Cardiac muscle cell (in vitro differentiated cells and primary cell): ENCODE measurements at regions not wholly inside any gene's neighbourhood (a gene's known extent, or its start where the extent isn't known, plus 50 kb on each side); places are given as distances from the start of the nearest gene placed in this dataset.

ENCODE experiments used
- DNase-seq, 2 donors: peaks; one replicate each; pipeline versions ENCODE4 v3.0.0 to v3.0.0-alpha.2; 2010 to 2017; ENCODE audit warnings: low read depth in 1 of 2, low spot score in 1 of 2
- H3K27ac ChIP-seq: fragments of 200-600 bp; sonication (generic); 2 replicates; pipeline ENCODE4 v1.5.1; 2016
- H3K27me3 ChIP-seq: fragments of 200-600 bp; sonication (generic); 2 replicates; pipeline ENCODE4 v1.6.0; 2016; ENCODE audit warnings: control low read depth
- H3K36me3 ChIP-seq: fragments of 200-600 bp; sonication (generic); 2 replicates; pipeline ENCODE4 v1.5.1; 2016; ENCODE audit warnings: control low read depth
- H3K4me1 ChIP-seq: fragments of 200-600 bp; sonication (generic); 2 replicates; pipeline ENCODE4 v1.8.1; 2017; ENCODE audit warnings: low read depth, mild to moderate bottlenecking, mixed run types
- H3K4me3 ChIP-seq: fragments of 200-600 bp; sonication (generic); 2 replicates; pipeline ENCODE4 v1.5.1; 2016; ENCODE audit warnings: mild to moderate bottlenecking
- H3K9me3 ChIP-seq: fragments of 200-600 bp; sonication (generic); 2 replicates; pipeline ENCODE4 v1.5.1; 2017; ENCODE audit warnings: low read depth, mild to moderate bottlenecking, control low read depth
- CTCF ChIP-seq: IDR thresholded peaks from 2 replicates; pipeline ENCODE4 v1.5.1; 2012; ENCODE audit warnings: low read depth, mild to moderate bottlenecking, low read length

GRCh38 chr16:51747329-51747728, 596.3 kb upstream of the SALL1 start:
- no peak for DNase-seq
- Histone ChIP-seq H3K27me3 (no peaks in the 10 kb centered on the region), H3K4me3 (no peak overlapping the region), H3K27ac (no peak overlapping the region), H3K4me1 (no peaks in the 10 kb centered on the region), H3K36me3 (no peaks in the 10 kb centered on the region), H3K9me3 (no peaks in the 10 kb centered on the region)
- no peak for TF ChIP-seq CTCF

- no peak overlapping the region for H3K27ac ChIP-seq
- H3K4me1 ChIP-seq: no peaks in the 10 kb centered on the region
- DNase-seq: no peak
- TF ChIP-seq CTCF: no peak
- H3K36me3 ChIP-seq: no peaks in the 10 kb centered on the region
- H3K27me3 ChIP-seq: no peaks in the 10 kb centered on the region
- no peaks in the 10 kb centered on the region for H3K9me3 ChIP-seq
- no peak overlapping the region for H3K4me3 ChIP-seq
Observed at GRCh38 chr16:51734220-51734619, 583.1 kb upstream of the SALL1 start.

- Histone ChIP-seq H3K9me3 (no peaks in the 10 kb centered on the region), H3K36me3 (no peaks in the 10 kb centered on the region)
- TF ChIP-seq CTCF: no peak
Observed at GRCh38 chr16:51733181-51733580, 582.1 kb upstream of the SALL1 start.

GRCh38 chr16:51731160-51731559, 580.1 kb upstream of the SALL1 start:
- H3K4me1 ChIP-seq: no peaks in the 10 kb centered on the region
- no peaks in the 10 kb centered on the region for H3K36me3 ChIP-seq
- no peaks in the 10 kb centered on the region for H3K27me3 ChIP-seq
- H3K4me3 ChIP-seq: no peak overlapping the region
- no peaks in the 10 kb centered on the region for H3K9me3 ChIP-seq
- DNase-seq: no peak
- H3K27ac ChIP-seq: no peak overlapping the region
- TF ChIP-seq CTCF: no peak

More at GRCh38 chr16:51733181-51733580, 582.1 kb upstream of the SALL1 start:
- Histone ChIP-seq H3K4me3 (no peak overlapping the region), H3K4me1 (no peaks in the 10 kb centered on the region), H3K27ac (no peak overlapping the region), H3K27me3 (no peaks in the 10 kb centered on the region)
- DNase-seq: no peak

- no peak for TF ChIP-seq CTCF
- Histone ChIP-seq H3K4me1 (peaks cover 7% of the 10 kb centered on the region), H3K9me3 (no peaks in the 10 kb centered on the region), H3K27me3 (no peaks in the 10 kb centered on the region), H3K27ac (no peak overlapping the region), H3K36me3 (no peaks in the 10 kb centered on the region), H3K4me3 (no peak overlapping the region)
- DNase-seq: no peak
Observed at GRCh38 chr16:51723036-51723724, 572.1 kb upstream of the SALL1 start.

GRCh38 chr16:51722467-51722866, 571.4 kb upstream of the SALL1 start:
- no peaks in the 10 kb centered on the region for H3K9me3 ChIP-seq
- TF ChIP-seq CTCF: no peak
- no peak overlapping the region for H3K4me3 ChIP-seq
- no peak for DNase-seq
- H3K36me3 ChIP-seq: no peaks in the 10 kb centered on the region
- H3K27ac ChIP-seq: no peak overlapping the region
- no peaks in the 10 kb centered on the region for H3K27me3 ChIP-seq
- peaks cover 7% of the 10 kb centered on the region for H3K4me1 ChIP-seq
